ENCODE measurements at regions not wholly inside any gene's neighbourhood (a gene's known extent, or its start where the extent isn't known, plus 50 kb on each side); places are given as distances from the start of the nearest gene placed in this dataset.

GRCh38 chr12:78586790-78587189, 277.8 kb upstream of the SYT1 start:
- no peak for DNase-seq (ENCODE audit: low spot score)

GRCh38 chr12:78599366-78599765, 265.2 kb upstream of the SYT1 start:
- no peak for DNase-seq (ENCODE audit: low spot score)

- DNase-seq (ENCODE audit: low spot score) = no peak
Observed at GRCh38 chr12:78600541-78600940, 264.0 kb upstream of the SYT1 start.

GRCh38 chr12:78611504-78611903, 253.1 kb upstream of the SYT1 start:
- DNase-seq (ENCODE audit: low spot score) = no peak

- DNase-seq (ENCODE audit: low spot score) = no peak
Observed at GRCh38 chr12:78612190-78612589, 252.4 kb upstream of the SYT1 start.

- no peak for DNase-seq (ENCODE audit: low spot score)
Observed at GRCh38 chr12:78617683-78618082, 246.9 kb upstream of the SYT1 start.

- DNase-seq (ENCODE audit: low spot score) = no peak
Observed at GRCh38 chr12:78622529-78623195, 241.9 kb upstream of the SYT1 start.

GRCh38 chr12:78628491-78629100, 236.0 kb upstream of the SYT1 start:
- DNase-seq (ENCODE audit: low spot score) = no peak

- DNase-seq (ENCODE audit: low spot score) = no peak
Observed at GRCh38 chr12:78636231-78636855, 228.2 kb upstream of the SYT1 start.

- DNase-seq (ENCODE audit: low spot score) = no peak
Observed at GRCh38 chr12:78641837-78642423, 222.6 kb upstream of the SYT1 start.

- no peak for DNase-seq (ENCODE audit: low spot score)
Observed at GRCh38 chr12:78645956-78646355, 218.6 kb upstream of the SYT1 start.

GRCh38 chr12:78651755-78652154, 212.8 kb upstream of the SYT1 start:
- DNase-seq (ENCODE audit: low spot score) = no peak

GRCh38 chr12:78666584-78666983, 198.0 kb upstream of the SYT1 start:
- no peak for DNase-seq (ENCODE audit: low spot score)

- no peak for DNase-seq (ENCODE audit: low spot score)
Observed at GRCh38 chr12:78671295-78671694, 193.3 kb upstream of the SYT1 start.

GRCh38 chr12:78672033-78672432, 192.5 kb upstream of the SYT1 start:
- DNase-seq (ENCODE audit: low spot score) = no peak

GRCh38 chr12:78674311-78675090, 190.1 kb upstream of the SYT1 start:
- DNase-seq (ENCODE audit: low spot score) = no peak

GRCh38 chr12:78680596-78680995, 184.0 kb upstream of the SYT1 start:
- no peak for DNase-seq (ENCODE audit: low spot score)

GRCh38 chr12:78683031-78683430, 181.5 kb upstream of the SYT1 start:
- no peak for DNase-seq (ENCODE audit: low spot score)

- no peak for DNase-seq (ENCODE audit: low spot score)
Observed at GRCh38 chr12:78683626-78684025, 180.9 kb upstream of the SYT1 start.

- DNase-seq (ENCODE audit: low spot score) = no peak
Observed at GRCh38 chr12:78684419-78684818, 180.2 kb upstream of the SYT1 start.

- no peak for DNase-seq (ENCODE audit: low spot score)
Observed at GRCh38 chr12:78695749-78696148, 168.8 kb upstream of the SYT1 start.

GRCh38 chr12:78696267-78696666, 168.3 kb upstream of the SYT1 start:
- no peak for DNase-seq (ENCODE audit: low spot score)

Measured in putamen (tissue), 1 donor.